GM04503 (cell line): ENCODE measurements at regions not wholly inside any gene's neighbourhood (a gene's known extent, or its start where the extent isn't known, plus 50 kb on each side); places are given as distances from the start of the nearest gene placed in this dataset.
A peak's percentile ranks its signal among the peaks of the same experiment; 100 is the strongest.

Source experiments
- DNase-seq: peaks from one replicate; pipeline ENCODE4 v3.0.0-alpha.2; 2012; ENCODE audit warnings: low read depth

- no peak for DNase-seq
Observed at GRCh38 chr15:70303981-70304380, 206.3 kb upstream of the TLE3 start.

DNA sequence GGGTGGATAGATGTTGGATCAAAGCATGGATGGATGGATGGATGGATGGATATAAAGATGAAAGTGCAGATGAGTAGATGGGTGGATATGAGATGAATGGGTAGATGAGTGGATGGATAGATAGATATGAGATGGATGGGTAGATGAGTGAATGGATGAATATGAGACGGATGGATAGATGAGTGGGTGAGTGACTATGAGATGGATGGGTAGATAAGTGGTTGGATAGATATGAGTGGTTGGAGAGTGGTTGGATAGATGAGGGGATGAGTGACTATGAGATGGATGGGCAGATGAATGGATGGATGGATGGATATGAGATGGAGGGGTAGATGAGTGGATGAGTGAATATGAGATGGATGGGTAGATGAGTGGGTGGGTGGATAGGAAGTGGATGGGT, 204.6 kb upstream of the TLE3 start:
- DNase-seq: no peak

DNA sequence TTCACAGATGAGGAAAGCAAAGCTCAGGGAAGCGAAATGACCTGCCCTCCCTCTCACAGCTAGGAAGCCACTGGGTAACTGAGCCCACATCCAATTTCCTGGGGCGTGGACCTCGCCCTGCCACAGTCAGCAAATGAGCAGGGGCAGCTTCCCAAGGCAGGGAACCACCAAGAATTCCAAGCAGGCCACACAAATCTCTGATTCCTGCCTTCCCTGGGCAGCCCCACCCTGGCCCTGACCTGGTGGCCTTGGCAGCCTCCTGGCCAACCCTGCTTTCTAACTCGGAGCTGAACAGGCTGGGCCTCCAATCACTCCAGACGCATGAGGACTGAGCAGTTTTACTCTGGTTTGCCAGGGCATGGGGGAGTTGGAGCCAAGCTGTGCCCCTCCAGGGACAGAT, 203.7 kb upstream of the TLE3 start:
- no peak for DNase-seq

- DNase-seq: no peak
Observed at GRCh38 chr15:70299931-70300869, 202.5 kb upstream of the TLE3 start.

DNA sequence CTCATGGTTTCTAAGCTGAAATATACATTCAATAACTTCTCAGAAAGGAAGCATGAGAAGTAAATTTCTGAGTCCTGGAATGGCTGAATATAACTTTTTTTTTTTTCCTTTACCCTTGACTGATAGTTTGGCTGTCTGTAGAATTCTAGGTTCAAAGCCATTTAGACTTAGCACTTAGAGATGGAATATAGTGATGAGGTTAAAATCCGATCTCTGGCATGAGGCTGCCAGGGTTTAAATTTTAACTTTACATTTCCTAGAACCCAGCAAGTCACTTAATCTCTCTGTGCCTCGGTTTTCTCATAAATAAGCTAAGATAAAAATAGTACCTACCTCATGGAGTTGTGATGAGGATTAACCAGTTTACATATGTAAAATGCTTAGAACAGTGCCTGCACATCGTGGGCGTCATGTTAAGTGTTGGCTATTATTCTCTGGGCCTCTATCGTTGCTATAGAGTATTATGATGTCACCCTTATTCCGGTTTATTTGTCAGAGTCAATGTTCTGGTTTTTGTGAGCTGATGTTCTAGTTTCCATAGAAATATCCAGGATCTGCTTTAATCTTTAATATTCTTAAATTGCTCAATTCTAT, 199.8 kb upstream of the TLE3 start:
- no peak for DNase-seq

GRCh38 chr15:70294731-70295305, 197.1 kb upstream of the TLE3 start:
- no peak for DNase-seq

GRCh38 chr15:70293591-70294470, 196.1 kb upstream of the TLE3 start:
- no peak for DNase-seq

- DNase-seq: no peak
Observed at GRCh38 chr15:70293138-70293537, 195.4 kb upstream of the TLE3 start.

- DNase-seq: no peak
Observed at GRCh38 chr15:70292076-70292760, 194.5 kb upstream of the TLE3 start.

DNA sequence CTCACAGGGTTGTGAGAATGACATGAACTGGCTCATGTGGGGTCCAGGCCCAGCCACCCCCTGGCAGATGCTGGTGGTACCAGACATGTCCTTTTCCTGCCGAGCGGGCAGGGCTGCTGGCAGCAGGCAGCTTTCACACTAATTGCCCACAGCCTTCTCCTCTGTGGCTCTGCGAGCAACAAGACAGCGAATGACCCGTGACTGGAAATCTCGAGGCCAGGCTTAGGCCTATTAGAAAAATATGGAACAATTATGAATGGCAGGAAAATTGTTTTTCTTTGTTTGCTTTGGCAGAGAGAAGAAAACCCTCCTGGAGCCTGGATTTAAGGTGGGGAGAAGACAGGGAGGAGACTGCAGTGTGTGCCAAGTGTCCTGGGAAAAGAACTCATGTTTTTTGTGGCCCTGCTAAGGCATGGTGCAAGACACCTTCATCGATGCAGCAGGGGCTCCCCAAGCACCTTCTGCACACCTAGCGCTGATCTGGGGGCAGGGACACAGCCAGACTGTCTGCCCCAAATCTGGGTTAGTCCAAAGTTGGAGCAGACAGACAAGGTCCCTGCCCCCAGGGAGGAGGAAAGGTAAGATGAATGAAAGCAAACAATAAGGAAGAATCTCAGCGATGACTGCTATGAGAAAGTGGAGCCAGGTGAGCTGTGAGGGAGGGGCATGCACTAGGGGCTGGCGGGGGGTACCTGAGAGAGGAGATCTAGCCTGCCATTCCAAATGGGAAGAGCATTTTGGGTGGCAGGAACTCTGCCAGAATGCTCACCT, 193.8 kb upstream of the TLE3 start:
- no peak for DNase-seq

DNA sequence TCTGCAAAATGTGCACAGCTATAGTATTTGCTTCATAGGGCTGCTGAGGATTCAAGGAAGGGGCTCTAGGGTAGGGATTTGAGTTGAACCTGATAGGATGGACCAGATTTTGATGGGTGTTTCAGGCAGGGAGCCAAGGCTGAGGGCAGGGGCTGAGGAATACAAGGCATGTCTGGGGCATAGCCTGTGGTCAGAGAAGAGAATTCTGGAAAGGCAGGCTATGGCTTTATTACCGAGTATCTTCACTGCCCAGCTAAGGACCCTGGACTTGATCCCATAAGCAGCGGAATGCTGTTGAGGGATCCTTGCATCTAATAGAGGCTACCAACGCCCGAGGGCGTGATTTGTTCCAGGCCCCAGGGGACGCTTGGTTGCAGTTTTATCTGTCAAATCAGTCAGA, 193.0 kb upstream of the TLE3 start:
- DNase-seq: no peak

- DNase-seq: peak; percentile 68
Observed at GRCh38 chr15:70289191-70289955, 191.7 kb upstream of the TLE3 start.

DNA sequence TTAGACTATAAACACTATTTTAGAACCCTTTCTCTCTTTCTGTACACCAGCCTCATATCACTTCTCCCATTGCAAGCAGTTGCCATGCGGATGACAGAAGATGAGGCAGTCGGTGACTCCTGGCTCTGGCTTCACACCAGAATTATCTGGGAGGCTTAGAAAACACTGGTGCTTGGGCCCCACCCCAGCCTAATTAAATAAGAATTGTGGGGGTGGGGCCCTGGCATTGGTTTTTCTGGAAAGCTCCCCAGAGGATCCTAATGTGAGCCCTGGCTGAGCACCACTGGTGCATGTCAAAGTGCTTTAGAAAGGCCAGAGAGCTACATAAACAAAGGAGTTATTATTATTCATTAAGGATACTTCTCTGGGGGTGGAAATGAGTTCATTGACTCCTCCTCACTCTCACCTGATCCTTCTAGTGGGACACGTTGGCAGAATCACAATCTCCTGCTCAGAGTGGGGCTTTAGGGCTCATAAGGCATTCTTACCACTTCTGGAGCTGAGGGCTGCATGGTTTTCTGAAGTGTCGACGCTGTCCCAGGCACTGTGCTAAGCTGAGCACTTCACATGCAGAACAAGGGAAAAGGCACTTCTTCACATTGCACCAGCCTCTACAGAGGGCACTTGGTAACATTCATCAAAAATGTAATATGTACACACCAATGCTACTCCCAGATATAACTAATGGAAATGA, 188.5 kb upstream of the TLE3 start:
- DNase-seq: no peak

GRCh38 chr15:70284438-70285214, 186.9 kb upstream of the TLE3 start:
- DNase-seq: no peak

DNA sequence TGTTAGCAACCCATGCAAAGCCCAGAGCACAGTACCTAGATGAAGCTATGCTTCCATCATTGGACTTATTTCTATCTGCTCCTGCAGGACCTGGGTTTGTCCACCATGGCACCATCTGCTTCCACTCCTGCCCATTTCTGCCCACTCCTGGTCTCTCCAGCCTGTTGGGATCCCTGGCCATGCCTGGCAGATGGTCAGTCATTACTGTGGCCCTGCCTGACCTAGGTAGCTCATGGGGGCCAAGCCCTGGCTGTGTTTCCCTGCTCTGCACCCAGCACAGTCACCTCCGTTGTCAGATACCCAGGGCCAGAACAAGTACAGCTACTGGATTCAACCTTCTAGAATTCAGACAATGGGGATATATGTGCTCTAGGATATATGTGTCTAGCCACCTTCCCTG, 185.8 kb upstream of the TLE3 start:
- no peak for DNase-seq

DNA sequence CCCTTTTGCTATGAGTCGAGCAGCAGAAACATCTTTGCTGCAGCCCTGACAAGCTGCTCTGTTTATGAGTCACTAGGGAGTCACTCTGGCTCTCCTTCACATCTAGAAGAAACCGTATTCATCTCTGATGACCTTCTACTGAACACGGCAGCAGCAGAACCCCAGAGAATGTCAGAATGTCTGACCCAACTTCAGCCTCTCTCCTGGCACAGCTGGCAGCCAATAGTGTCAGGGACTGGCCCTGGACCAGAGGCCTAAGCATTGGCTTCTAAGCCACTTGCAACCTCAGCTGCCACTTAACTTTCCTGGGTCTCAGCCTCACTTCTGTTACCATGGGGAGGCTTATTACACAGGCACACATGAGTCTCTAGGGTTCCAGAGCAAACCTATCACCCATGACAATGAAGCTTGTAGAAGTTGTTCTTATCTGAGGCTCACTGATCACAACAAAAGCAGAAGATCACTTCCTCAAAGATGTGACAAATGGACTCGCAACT, 184.1 kb upstream of the TLE3 start:
- peak; percentile 53 for DNase-seq

DNA sequence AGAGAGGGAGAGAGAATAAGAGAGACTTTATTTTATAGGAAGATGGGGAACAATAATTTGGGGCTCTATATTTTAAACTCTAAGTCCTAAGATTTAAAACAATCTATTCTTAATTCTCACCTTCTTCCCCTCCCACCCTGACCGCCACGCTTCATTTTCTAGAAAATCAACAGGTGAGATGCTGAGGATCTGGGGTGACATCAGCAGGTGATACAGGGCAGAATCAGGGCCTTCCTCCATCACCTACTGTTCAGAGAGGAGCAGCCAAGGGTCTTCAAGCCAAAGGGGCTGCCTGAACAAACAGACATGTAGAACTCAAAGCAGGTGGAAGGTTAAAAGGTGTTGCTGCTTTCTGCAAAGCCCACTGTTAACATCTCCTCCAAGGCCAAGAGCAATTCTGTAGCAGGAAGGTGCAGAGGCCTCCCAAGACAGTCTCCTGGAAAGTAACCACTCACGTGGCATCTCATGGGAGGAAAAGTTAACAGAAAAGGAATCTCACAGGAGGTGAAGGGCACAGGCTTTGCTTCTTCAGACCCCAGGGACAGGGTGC, 183.6 kb upstream of the TLE3 start:
- no peak for DNase-seq

GRCh38 chr15:70280781-70281180, 183.1 kb upstream of the TLE3 start:
- DNase-seq: no peak
